CD1c-positive myeloid dendritic cell (primary cell): ENCODE measurements at regions not wholly inside any gene's neighbourhood (a gene's known extent, or its start where the extent isn't known, plus 50 kb on each side); places are given as distances from the start of the nearest gene placed in this dataset.
"Not testable (repeated sequence)": the region's sequence is repeated elsewhere in the genome, so short reads cannot be mapped to it uniquely, and the experiment has no call there.

Source experiments
- DNase-seq: peaks from one replicate; pipeline ENCODE4 v3.0.0-alpha.2; 2016; ENCODE audit errors: extremely low spot score

DNA sequence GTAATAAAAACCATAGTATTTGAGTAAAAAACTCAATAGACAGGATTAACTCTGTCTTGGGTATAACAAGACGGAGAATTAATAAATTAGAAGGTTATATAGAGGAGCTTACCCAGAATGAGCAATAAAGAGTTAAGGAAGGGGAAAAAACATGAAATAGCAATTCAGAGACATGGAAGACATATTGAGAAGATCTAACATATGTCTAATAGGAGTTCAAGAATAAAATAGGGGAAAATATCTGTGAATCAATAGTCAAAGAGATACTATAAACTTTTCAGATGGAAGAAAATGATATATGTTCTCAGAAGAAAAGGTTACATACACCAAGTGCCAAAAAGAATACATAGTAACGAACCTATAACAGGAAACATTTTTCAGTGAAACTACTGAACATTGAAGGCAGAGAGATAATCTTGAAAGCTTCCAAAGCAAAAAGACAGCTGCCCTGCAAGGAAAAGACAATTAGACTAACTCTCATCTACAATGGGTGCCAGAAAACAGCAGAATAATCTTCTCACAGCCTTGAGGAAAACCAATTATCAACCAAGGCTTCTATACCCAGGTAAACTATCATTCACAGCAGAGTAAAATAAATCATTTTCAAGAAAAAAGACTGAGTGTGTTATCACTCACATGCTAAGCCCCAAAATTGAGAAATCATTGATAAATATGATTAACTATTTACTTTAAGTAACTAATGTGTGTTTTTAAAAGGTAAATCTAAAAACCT is 106.0 kb downstream of the ENC1 start:
- no peak for DNase-seq

DNA sequence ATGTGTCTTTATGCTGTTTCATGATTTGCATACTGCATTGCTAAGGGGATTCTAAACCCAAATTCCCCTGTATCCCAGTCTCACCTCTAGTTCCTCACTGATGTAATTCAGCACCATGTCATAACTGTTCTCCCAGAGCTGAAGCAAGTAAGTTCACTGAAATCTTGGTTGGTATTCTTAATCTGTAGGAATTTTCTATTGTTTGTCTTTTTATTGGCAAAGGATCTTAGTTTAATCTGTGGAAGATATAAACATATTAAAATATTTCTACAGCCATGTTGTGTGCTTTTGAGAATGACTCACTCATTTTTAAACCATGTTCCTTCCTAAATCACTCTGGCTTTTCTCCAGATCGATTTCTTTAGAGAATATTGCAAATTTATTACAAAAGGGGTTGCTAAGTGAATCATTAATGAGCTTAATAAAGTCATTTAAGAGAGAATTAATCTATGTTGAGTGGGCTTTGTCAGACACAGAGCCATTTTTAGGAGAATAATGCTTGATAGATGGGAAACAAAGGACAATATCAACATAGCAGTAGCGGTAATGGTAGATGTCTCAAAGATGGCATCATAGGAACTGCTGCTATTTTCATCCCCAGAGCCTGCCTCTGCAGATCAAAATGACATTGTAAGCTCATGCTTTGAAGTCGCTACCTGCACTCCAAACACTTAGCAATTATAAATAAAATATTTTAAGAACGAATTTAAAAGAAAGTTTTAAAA is 110.0 kb downstream of the ENC1 start:
- DNase-seq: no peak

DNA sequence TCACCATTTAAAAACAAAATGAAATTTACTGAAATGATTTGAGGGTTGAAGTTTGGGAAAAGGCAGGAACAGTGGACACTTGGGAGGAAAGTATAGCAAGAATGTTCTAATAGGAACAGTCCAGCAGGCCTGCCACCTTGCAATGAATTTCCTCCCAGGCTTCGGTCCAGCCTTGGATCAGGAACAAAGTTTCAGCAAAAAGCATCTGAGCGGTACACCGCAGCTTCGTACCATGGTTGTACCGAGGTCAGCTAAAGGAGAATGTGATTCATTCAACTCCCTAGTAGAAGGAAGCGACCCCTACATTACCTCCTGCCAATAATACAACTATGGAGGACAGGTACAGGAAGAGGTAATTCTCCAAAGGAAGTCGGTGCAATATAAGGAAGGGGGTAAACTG is 111.4 kb downstream of the ENC1 start:
- DNase-seq: no peak

DNA sequence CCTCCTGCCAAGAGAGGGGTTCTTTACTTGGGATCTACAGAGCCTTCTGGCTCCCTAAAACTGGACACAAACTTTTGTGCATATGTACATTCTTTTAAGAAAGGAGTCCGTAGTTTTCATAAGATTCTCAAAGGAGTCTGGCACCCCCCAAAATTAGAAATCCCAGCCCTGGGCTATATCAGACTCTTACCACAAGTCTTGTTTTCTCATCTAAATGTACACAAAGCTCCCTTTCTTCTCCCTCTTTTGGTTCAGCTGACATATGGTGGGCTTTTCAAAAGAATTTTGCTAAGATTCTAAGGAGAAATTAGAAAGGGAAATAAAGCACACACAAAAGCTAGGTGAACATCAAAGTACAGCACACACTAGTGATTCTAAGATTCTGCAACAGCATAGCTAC is 114.4 kb downstream of the ENC1 start:
- DNase-seq: no peak

DNA sequence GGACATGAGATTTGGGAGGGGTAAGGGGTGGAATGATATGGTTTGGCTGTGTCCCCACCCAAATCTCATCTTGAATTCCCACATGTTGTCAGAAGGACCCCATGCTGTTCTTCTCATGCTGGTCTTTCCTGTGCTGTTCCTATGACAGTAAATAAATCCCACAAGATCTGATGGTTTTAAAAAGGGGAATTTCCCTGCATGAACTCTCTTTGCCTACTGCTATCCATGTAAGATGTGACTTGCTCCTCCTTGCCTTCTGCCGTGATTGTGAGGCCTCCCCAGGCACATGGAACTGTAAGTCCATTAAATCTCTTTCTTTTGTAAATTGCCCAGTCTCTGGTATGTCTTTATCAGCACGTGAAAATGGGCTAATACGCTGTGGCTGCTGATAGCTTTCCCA is 115.8 kb downstream of the ENC1 start:
- not testable (repeated sequence) for DNase-seq

DNA sequence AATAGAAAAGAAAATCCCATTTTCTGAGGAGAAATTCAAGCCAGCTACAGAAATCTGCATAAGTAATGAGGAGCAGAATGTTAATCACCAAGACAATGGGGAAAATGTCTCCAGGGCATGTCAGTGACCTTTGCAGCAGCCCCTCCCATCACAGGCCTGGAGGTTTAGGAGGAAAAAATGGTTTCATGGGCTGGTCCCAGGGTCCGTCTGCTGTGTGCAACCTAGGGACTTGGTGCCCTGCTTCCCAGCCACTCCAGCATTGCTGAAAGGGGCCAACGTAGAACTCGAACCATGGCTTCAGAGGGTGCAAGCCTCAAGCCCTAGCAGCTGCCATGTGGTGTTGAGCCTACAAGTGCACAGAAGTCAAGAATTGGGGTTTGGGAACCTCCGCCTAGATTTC is 116.8 kb downstream of the ENC1 start:
- not testable (repeated sequence) for DNase-seq

DNA sequence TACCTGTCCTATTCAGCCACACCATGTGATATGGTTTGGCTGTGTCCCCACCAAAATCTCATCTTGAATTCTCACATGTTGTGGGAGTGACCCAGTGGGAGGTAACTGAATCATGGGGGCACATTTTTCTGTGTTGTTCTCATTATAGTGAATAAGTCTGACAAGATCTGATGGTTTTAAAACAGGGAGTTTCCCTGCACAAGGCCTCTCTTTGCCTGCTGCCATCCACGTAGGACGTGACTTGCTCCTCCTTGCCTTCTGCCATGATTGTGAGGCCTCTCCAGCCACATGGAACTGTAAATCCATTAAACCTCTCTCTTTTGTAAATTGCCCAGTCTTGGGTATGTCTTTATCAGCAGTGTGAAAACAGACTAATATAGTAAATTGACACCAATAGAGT is 117.7 kb downstream of the ENC1 start:
- not testable (repeated sequence) for DNase-seq

DNA sequence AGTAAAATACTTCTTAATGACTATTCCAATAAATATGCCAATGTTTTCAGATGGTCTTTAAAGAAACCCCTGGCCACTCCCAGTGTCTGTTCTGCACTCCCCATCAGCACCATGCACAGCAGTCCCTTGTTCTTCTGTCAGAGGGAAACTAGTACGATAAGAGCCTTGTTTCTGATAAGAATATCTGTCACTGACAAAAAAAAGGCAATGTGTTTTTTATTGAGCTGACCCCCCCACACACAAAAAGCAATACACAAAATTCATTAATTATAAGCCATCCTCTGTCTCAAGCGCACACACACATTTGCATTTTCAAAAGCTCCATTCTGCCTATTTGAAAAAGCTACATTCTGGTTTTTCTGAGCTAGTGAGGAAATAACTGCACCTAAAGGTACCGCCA is 119.1 kb downstream of the ENC1 start:
- DNase-seq: no peak

DNA sequence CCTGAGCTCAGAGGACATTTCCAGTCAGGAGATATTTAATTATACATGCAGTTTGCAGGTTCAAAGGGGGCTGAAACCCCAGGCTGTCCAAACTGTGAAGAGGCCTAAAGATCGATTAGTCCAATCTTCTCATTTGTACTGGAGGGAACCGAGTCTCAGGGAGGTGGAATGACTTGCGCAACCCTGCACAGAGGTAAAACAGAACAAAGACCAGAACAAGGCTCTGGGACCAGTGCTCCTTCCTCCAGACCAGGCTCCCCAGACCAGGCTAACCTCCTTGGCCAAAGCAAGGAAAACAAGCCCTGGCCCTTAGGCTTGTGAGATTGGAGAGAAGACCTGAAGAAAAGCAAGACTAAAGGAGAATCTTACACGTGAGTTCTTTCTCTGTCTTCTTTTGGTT is 120.8 kb downstream of the ENC1 start:
- DNase-seq: no peak

DNA sequence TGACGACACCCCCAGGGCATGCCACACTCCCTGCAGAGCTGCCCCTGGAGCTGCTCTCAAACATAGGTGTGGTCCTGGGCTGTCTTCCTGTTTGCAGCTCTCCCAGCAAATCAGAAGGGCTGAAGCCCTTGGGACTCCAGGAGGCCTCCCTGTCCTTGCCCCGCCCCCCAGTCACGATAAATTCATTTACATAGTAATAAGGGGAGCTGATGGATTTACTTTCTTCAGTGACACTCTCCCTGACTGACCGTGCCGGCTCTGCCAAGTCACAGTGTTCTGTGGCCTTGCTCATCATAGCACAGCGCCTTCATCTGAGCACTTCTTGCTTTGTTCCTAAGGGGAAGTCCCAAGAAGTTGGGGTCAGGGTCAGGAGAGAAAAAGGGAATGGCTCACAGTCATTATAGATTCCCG is 121.4 kb downstream of the ENC1 start:
- no peak for DNase-seq

DNA sequence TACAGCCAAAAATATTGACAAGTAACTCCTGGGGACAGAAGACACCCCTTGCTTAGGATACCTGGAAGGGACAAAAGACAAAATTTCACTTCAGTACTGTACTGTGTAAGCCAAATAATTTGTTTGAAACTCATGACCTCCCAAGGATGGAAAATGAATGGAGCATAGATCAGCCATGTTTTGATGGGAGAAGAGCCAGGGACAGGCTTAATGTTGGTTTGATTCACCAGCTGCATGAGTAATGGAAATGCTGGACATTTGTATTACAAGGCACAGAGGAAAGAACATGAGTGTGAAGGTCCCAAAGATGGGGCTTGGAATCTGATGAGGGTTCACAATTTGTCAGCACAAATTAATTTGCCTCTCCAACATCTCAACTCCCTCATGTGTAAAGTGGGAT is 122.8 kb downstream of the ENC1 start:
- no peak for DNase-seq

DNA sequence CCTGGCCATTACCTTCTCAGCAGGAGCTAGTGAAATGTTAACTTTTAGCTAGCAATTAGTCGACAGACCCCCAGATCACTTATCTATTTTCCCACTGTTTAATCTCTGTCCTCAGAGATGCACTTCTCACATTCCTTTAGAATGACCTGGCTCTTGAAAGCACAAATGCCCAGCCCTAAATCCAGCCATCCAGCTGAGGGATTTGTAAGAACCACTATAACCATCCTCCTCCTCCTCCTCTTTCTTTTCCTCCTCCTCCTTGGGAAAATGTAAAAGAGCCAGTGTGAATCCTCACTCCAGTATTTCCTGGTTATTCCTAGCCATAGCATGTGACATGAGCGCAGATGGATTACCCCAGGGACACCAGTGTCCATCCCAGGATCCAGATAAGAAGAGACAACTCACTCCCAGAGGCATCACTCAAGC is 124.3 kb downstream of the ENC1 start:
- DNase-seq: no peak

DNA sequence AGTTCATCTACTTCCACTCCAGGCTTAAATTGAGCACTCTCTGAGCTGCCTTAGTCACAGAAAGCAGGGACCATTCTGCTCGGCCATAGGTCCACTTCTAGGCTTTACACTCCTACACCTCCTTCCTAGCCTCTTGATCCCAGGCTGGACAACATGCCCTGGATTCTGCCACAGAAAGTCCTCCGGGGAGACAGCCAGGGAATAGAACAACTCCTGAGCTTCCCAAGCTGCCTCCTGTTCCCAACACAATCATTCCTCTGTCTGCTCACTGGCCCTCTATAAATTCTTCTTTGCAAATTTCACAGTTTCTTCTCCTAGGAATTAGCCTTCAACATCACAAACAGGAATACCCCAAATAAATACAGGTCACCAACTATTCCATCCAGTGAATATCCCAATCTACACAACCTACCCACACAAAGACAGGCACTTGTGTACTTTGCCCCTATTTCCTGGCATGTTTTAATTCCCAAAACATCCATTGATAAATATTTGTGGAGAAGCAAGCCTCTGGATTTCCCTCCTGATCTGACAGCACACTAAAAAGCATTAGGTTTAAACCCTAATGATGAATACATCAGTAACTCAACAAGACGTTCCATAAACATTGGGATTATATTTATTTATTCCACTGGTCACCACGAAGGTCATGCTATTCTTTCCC is 125.5 kb downstream of the ENC1 start:
- no peak for DNase-seq

DNA sequence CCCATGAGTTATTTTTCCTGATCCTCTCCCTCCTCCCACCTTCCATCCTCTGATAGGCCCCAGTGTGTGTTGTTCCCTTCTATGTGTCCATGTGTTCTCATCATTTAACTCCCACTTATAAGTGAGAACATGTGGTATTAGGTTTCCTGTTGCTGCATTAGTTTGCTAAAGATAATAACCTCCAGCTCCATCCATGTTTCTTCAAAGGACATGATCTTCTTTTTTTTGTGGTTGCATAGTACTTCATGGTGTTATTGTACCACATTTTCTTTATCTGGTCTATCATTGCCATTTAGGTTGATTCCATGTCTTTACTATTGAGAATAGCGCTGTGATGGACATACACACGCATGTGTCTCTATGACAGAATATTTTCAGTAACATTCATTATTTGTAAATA is 128.8 kb downstream of the ENC1 start:
- not testable (repeated sequence) for DNase-seq

DNA sequence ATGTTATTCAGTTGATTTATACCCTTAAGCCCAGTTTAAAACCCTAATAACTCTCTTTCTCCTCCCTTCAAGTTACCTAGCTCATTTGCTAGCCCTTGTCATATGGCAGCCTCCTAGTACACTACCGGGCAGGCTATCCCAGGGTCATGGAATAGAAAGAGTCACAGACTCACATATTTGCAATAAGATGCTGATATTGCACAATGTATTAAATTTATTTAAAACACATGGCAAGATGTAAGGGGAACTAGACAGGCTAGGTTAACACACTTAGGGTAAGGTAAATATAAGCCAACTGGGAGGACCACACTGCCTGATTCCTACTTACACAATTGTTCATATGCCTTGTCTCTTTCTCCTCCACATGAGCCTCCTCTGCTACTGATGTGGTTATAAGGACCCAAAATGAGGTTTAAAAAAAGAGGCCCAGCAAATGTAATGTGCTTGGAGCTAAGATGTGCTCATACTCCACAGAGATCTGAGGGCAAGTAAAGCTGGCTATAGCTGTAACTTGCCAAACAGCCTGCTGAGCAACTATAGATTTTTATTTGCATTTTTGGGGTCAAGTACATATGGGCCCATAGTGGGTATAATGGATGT is 130.0 kb downstream of the ENC1 start:
- no peak for DNase-seq

DNA sequence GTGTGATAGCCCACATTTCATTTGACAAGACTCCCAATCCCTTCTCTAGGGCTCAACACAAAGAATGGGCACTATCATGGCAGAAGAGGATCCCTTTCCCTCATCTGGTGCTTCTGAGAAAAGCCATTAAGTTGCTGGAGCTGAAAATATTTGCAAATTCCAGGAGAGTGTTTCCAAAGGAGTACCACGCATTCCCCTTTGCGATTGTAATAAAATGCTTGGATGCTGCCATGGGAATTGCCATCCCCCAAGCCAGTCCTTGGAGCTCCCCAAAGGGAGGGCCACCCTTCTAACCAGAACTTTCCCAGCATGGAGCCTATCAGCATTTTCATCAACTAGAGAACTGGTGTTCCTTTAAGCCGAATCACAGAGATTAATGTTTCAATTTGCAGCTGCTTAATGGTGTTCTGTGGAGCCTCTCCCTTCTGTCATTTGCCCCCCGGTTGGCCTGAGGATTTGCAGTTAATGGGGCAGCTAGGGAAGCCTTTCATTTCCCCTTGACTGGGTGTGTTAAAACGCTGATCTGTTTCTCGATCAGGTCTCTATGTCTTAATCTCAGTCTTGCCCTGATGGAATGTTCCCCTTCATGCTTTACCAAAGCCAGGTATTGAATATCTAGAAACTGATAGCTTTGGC is 133.0 kb downstream of the ENC1 start:
- DNase-seq: no peak

DNA sequence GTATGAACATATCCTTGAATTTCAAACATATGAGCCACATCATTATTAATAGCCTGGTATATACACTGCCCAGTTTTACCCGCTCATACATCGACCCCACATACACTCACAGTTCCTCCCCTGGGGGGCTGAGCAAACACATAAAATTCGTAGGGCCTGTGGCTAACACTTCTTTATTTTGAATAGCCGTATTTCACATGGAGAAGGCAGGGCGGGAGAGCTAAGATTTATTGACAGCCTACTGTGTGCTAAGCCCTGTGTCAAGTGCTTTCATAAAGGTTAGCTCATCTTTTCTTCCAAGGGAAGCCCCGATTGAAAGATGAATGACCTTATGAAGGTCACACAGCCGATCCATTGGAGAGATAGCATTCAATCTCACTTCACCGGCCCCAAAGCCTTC is 134.4 kb downstream of the ENC1 start:
- no peak for DNase-seq

DNA sequence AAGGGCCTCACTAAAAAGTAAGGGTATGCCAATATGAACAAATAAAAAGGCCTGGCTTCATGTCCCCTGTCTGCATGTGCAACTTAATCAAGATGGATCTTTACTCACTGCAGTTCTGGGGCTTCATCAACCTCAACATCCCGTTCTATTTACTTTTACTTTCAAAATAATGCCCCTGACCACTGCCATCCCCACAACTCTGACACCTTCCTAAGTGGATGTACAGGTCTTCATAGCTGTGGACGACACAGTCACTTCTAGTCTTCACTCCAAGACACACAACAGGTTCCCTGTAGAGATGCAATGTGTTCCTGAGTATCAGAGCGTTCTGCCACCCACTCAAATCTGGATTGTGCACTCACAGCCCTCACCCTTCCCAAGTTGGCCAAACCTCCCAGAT is 136.1 kb downstream of the ENC1 start:
- no peak for DNase-seq

DNA sequence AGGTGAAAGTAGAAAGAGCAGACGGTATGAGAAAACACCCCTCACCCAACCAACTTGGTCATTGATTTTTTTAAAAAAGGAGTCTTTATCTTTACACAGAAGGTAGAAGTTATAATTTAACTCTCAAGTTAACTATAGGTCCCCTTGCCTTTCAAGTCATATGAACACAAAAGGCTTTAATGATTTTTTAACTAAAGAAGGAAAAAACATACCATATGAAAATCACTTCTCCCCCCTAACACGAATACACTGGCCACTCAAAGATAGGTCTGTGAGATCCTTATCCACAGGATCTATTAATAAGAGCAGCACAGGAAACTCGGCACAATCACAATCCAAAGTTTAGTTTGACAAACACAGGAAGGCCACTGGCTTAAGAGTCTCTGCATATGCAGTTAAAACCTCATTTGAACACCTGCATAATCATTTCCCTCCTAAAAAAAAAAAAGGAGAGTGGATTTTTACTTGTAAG is 138.0 kb downstream of the ENC1 start:
- DNase-seq: no peak

DNA sequence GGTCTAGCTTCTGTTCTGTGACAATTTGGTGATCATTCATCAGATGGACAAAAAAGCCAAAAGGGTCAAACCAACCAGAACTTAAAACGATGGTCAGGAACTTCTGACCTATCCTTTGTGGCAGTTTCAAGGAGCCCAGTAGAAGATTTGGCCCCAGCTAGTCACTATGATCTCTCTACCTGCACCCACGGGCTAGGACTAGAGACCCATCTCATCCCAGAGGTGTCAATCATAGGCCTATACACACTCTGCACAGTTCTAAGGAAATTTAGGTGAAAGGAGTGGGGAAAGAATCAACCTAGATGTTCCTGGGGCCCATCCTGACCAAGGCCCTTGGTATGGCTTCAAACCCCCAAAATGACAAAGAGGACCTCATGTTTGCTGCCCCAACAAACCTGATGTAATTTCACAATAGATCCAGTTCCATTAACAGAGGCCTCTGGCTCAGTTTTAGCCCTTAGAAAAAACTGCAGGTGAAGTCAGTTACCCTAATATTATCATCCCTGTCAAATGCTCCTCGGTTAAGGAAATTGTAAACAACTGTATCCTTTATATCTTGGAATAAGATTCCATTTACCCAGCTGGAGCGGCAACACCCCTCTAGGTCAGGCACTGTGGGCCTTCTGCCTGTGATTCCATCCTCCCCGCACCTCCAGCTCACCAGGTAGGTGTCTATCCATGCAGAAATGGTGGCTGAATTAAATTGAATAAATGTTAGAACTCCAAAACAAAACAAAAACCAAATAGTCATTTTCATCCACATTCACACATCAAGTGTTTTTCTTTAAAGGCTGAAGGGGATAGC is 138.7 kb downstream of the ENC1 start:
- no peak for DNase-seq
